Kasumi-1 (cell line): ENCODE measurements at regions not wholly inside any gene's neighbourhood (a gene's known extent, or its start where the extent isn't known, plus 50 kb on each side); places are given as distances from the start of the nearest gene placed in this dataset.
"Not testable (repeated sequence)": the region's sequence is repeated elsewhere in the genome, so short reads cannot be mapped to it uniquely, and the experiment has no call there.

Experiments
- DNase-seq, 2 experiments: peaks; one replicate each; lab custom pipeline; 2025; lab: John Stamatoyannopoulos, UW

DNA sequence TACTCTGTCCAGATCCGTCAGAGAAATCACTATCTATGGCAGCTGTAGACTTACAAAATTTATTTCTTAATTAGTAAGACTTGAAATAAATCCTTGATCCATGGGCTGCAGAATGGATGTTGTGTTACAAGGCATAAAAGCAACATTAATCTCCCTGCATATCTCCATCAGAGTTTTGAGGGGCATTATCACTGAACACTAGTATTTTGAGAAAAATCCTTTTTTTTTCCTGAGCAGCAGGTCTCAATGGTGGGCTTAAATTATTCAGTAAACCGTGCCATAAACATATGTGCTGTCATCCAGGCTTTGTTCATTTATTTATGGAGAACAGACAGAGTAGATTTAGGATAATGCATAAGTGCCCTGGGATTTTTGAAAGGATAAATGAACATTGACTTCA lies 457.9 kb upstream of the CTSO start:
- DNase-seq: no peak

DNA sequence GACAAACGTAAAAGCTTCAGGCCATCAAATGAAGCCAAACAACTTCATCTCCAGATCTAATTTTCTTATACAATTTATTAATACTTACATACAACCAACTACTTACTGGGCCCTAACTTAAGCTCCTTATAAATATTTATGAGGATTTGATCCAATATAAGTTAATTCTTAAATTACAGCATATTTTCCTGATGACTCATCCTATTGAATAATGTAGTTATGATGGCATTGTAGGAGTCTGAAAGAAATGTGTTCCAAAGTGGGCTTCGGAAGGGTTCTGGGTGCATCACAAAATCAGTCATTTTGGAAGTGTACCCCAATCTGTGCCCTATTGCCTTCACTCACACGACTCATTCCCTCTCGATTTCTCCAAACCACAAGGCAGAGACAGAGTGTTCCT lies 455.1 kb upstream of the CTSO start:
- DNase-seq: no peak

DNA sequence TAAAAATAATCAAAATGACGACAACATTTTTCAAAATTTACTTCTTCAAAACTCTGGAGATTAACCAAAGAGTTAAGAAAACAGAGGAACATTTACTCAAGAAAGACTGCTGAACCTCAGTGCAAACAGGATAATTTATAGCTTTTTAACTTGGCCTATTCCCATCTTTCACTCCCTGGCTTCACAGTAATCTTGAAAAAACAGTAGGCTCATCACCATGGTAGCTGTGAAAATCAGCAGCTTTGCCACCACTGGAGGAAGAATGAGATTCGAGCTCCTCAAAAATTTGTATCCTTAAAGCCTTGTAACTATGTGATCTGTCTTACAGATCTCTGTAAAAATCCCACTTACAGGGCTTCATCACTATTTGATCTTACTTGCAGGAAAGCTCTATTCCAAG lies 447.7 kb upstream of the CTSO start:
- DNase-seq: no peak

DNA sequence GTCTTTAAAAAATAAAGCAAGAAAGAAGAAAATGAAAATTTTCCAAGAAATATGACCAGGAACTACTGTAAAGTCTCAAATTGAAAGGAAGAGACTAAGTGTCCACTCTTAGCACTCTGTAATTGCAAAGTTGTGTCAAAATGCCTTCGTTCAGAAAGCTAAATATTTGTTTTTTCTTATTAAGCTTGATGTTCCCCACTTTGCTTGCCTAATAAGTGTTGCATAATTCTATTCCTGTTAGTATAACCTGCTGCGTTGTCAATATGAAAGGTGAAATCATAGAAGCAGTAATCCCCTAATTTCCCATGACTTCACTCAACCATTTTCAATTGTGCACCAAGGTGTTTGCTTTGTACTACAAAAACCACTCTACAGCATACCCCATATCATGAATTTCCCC lies 442.9 kb upstream of the CTSO start:
- DNase-seq: no peak

DNA sequence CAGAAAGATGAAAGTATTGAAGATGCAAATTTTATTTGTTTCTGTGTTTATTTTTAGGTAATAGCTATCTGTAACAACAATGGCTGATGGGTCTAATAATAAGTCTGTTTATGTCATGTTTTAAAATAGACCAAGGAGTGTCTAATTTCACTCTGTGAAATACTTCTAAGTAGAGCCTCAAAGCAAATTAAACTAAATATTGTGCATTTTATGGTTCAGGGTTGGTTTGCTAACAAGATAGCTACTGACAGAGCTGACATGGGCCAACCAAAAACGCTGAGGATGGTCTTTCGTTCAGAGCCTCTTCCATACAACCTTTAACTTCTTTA lies 437.6 kb upstream of the CTSO start:
- no peak for DNase-seq

DNA sequence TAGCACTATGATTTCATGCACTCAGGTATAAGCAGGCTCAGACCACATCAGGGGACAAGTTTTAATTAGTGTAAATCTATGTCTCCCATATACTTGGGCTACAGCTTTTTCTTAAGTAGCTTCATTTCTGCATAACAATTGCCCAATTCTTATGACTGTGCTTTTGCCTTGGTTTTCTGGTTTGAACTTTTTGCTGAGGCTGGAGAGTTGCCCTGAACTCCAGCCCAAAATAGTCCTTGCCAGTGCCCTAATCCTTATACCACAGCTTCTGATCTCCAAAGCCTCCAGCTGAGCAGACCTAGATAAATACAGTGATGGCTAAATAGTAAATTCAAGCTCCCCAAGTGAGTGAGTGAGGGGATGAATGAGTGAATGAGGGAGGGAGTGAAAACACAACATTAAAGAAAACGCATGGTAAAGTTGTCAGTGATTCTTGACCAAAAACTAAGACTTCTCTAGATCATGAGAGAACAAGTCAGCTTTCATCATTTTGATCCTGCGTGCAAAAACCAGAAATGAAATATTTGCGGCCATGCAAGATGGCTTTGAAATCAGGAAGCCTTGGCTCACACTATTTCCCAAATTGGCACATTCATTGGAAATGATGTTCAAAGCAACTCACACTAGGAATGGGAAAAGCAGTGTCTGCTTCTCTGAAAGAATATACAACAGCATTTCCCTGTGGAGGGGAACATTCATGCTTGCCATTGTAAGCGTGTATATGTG lies 437.1 kb upstream of the CTSO start:
- no peak for DNase-seq

DNA sequence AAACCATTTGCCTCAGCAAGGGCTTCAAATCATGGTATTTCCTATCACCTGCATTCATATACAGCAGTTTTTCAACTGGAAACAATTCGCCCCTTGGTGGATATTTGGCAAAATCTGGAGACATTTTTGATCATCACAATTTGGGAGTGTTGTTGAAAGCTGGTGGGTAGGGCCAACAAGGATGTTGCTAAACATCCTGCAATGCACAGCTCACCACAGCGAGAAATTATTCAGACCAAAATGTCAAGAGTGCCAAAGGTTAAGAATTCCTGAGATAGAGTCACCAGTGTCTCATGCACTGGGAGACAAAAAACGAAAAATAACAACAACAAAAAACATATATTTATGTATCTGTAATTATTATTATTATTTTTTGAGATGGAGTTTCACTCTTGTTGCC lies 435.2 kb upstream of the CTSO start:
- no peak for DNase-seq

DNA sequence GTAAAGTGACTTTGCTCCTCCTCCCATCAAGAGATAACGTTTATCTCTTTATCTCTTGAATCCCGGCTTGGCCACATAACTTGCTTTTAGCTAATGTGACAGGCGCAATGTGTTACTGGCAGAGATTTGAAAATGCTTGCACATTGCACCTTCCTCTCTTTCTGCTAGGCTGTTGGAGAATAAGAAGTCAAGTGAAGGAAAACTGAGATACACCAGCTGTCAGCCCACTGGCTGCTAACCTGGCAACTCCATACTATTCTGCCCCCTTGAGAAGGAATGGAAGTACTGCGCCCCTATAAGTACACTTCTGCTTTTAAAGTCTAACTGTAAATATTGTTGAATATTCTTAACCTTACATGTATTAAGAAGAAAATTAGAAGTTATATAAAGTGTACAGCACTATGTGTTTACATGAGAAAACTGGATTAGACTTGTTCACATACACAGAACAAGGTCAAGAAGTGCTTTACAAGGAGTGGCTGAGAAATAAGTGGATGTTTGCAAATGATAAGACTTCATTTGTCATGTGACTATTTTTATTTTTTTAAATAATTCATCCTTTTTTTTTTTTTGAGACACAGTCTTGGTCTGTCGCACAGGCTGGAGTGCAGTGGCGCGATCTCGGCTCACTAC lies 424.5 kb upstream of the CTSO start:
- DNase-seq: peak; percentile 69 to 73

DNA sequence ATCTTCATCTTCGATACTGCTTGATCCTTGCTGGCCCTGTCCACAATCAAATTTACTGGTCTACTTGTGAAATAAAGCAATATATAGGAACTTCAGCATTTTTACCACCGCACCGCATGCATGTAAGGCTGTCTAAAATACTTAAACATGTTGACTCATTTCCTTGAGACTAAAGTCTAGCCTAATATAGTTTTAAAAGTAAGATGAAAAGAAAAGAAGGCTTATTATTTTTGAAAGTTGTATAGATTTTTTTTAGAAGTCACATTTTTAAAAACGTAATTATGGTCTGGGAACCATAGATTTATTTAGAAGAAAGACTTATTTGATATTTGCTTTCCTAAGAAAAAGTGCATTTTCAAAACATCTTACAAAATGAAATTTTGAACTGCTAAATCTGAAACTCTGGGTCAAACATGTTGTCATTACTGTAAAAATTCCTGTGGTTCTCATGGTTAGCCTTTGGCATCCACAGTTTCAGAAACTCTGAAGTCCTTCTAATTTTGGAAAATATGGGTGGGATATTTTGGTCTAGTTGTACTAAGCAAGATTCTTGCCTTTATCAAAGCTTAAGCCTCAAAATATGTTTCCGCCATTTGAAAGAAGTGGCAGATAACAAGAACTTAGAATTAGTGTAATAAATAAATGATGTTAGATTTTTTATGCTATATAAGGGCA lies 423.5 kb upstream of the CTSO start:
- no peak for DNase-seq

DNA sequence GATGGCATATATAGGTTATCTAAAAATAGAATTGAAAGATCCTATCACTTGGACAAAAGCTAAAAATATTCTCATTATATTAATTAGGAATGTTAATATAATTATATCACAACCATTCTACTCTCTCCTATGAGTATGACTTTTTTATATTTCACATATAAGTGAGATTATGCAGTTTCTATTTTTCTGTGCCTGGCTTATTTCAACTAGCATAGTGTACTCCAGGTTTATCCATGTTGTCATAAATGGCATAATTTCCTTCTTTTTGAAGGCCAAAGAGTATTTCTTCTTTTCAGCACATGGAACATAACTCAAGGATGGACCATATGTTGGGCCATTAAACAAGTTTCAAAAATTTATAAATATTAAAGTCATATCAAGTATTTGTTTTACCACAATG lies 421.2 kb upstream of the CTSO start:
- DNase-seq: no peak

DNA sequence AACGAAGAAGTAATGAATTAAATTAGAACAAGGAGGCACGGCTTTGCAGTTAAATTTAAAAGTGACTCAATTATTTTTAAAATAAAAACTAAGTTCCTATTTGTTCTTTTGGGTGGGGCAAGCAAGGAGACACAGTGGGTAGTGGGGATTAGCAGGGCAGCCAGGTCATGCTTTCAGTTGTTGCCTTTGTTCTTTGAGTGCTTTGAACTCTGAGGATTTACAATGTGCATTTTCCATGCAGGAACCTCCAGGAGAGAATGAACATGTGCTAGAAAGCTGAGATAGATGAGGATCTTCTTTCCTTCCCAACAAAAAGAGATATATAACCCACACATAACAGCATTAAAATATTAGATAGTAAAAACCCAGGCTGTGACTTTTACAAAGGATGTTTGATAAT lies 420.4 kb upstream of the CTSO start:
- DNase-seq: no peak

DNA sequence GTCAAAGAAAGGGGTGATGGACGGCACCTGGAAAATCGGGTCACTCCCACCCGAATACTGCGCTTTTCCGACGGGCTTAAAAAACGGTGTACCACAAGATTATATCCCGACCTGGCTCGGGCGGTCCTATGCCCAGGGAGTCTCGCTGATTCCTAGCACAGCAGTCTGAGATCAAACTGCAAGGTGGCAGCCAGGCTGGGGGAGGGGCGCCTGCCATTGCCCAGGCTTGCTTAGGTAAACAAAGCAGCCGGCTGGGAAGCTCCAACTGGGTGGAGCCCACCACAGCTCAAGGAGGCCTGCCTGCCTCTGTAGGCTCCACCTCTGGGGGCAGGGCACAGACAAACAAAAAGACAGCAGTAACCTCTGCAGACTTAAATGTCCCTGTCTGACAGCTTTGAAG lies 413.8 kb upstream of the CTSO start:
- DNase-seq: not testable (repeated sequence)

DNA sequence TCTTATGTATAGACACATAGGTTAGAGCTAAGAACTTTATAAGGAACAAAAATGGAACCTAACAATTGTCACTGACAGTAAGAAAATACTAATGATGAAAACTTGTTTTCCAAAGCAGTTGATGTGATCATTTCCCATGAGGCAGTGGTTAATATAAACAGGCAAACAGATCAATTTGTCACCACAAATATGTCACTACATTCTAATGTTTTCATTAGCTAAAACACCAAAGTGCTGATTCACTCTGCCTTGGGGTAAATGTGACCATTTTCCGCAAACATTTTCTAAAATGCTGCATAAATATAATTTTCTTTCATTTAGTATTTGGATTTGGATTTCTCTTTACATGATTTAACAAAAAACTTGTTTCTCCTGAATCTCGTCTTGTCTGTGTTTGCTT lies 408.9 kb upstream of the CTSO start:
- DNase-seq: no peak

DNA sequence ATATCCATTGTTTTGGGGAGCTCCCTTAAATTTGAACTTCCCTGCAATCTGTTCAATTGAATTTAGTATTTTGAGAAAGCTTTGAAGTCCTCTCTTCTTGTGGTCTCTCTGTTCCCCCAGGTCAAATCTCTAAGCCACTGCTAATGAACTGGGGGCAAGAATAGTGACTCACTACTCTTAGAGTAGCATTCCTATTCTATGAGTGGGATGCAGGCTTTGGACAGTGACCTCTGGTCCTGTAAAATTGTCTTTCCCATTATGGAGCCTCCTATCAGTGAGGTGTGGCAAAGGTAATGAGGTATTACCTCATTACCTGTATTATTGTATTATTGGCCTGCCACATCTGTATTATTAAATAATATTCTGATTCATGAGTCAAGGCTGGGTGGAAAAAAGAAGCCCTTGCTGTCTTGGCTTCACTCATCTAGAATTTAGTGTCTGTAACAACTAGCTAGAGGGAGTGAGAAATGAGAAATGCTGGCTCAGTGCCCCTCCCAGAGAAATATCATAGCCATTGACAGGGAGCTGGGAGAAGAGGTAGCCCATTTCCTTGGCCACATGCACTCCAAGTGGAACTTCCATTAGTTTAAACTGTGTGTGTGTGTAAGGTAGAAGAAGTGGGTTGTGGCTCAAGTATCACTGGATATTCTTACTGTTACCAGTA lies 393.9 kb upstream of the CTSO start:
- DNase-seq: no peak

DNA sequence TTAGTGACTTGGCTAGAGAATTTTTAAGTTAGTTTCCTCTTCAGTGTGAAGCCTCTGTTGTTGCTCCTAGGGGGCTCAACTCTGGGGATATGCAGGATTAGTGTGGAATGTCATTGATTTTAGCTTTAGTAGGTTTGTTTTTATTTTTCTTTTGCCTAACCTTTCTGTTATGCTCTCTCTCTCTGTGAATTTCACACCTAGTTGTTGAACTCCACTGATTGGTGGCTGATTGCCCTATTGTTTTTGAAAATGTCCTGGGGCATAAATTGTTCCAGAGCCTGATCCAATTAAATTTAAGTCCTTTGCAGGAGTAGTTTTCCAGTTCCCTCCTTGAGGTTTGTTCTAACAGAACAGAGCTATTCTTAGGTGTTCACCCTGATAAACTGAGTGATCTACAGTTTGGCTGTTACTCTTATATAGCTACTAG lies 393.3 kb upstream of the CTSO start:
- DNase-seq: no peak

DNA sequence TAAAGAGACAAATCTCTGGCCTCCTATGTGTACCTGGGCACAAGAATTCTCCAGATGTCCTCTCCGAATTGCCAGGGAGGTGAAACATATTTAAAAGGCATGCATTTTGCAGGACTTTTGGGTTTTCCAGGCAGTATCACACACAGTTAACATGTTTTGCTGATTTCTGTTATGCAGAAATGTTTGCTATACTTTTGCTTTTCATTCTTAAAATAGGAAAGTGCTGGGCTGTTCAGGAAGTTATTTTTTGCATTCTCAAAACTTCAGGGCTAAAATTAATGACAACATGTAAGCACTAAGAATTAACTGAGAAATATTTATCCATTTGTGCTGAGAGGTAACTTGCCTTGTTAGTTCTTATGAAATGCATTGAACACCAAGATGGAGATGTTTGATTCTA lies 390.7 kb upstream of the CTSO start:
- DNase-seq: no peak

DNA sequence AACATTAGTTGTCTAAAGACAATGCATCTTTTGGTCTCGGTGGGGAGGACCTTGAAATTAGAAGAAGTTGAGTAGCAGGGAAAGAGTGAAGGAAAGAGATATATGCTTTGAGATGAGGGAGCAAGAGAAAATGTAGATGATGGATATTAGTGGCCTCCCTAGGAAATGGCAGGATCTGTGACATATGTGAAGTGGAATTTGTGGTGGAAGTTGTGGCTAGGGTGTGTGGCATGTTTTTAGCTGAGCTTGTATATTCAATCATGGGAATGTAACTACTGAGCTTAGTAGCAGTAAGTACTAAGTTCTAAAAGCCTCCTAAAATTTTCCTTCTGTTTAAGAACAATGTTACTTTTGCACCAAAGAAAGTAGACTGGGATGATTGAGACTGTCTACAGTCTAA lies 382.8 kb upstream of the CTSO start:
- DNase-seq: no peak

DNA sequence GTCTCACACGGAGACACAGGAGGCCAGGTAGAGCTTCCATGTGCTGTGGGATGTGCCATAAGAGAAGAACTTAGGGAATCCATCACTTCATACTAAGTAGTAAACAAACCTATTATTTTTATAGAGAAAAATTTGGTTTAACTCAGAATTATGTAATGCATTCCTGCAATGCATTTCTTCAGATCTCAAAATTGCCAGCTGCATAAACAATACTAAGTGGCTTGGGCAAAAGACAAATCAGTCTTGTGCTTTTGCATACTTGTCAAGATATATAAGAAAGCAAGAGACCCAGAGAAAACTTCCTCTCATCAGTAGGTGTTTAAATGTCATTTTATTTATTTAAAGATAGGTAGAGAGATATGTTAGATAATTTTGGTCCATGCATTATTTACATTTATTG lies 382.1 kb upstream of the CTSO start:
- DNase-seq: no peak

DNA sequence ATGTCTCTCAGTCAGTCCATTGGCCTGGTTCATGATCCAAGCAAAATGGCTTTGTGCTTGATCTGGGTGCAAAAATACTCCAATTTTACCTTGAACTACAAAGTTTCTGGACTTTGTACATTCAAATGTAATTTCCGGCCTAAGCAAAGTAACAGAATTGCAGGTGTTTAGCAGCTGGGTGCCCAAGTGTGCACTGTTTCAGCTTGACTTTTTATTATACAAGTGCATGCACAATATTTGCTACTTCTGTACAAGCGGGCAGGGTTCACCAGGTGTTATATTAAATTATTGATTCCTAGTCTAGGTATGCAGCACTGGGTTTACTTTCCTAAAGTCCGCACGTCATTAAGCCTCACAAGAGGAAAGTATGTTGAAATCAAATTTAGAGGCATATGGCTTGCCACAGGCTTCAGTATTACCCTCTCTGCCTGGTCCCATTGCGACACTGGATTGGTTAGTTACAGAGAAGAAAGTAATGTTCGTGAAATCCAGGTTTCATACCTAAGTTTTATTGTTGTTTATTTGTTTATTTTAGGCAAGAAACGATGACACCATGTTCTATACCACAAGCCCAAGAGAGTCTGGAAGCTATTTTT lies 376.9 kb upstream of the CTSO start:
- DNase-seq: peak in 1 of 2 experiments; percentile 4

DNA sequence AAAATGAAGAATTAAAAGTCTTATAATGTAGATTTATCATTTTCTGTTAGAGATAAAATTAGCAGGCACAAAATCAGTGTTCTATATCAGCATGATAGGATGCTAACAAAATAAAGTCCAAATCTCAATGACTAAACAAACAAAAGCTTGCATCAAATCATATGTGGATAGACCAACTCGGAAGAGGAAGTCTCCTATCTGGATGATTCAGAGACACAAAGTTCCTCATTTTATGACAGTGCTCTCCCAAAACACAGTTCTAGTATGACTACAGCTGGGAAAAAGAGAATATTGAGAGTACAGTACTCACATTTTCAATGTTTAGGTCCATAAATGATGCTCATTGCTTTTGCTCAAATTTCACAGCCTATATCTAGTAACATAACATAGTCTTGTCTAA lies 376.1 kb upstream of the CTSO start:
- peak; percentile 82 to 87 for DNase-seq

DNA sequence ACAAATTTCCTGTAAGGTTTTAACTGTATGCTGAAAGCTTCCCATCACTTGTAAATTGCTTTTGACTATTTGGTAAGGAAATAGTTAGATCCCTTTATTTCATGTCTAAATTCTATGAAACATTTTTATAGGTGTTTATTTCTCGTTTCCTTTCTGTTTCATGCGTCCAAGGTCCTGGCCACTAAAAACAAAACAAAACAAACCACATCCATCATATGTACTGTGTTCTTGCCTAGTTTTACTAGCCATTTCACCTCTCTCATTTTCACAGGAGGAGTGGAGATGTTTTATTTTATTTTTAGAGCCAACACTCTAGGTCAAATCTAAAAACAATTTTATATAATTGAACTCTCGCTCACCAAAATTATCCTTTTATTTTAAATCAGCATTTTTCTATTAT lies 375.2 kb upstream of the CTSO start:
- no peak for DNase-seq

DNA sequence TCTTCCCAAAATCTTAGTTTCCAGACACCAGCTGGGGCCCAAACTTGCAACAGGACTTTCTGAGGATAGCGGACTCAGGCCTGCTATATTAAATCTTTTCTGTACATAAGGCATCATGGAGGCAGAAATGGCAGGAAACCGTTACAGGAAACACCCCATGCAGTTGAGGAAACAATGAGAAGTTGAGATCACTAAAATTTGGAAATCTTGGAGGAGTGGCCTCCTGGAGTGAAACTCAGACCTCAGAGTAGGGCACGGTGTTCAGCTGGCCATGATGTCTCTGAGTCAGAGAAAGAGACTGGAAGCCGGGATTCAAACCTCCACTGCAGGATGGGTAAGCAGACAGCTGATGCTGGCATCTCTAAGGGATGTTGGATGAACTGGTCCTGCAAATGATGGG lies 372.6 kb upstream of the CTSO start:
- no peak for DNase-seq

DNA sequence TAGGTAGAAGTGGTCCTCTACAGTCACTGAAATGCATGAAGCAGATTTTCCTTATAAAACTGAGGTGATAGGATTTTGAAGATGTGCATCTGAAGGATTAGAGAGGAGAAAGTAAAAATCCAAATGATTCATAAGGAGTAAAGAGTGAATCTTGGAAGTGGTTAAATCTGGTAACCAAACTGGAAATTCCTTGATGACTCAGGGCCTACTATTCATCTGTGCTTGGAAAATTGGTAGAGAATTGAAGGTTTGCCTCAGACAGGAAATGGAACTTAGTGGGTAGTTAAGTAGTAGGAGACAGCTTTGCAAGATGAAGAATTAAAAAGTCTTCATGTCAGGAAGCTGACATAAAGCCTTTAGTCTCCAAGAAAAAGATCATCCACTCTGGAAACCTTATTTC lies 368.9 kb upstream of the CTSO start:
- no peak for DNase-seq
